ENCODE measurements at regions not wholly inside any gene's neighbourhood (a gene's known extent, or its start where the extent isn't known, plus 50 kb on each side); places are given as distances from the start of the nearest gene placed in this dataset.
"Not testable (repeated sequence)": the region's sequence is repeated elsewhere in the genome, so short reads cannot be mapped to it uniquely, and the experiment has no call there.

GRCh38 chrX:141520750-141521149, 63.8 kb downstream of the SPANXA1 start:
- not testable (repeated sequence) for H3K4me3 ChIP-seq (ENCODE audit: low read depth in 1 of 3, low read length in 3 of 3); H3K9me3 ChIP-seq (ENCODE audit: control insufficient read depth in 4 of 4, low read length in 3 of 4); H3K4me1 ChIP-seq (ENCODE audit: control insufficient read depth in 4 of 4, insufficient read depth in 4 of 4, low read length in 3 of 4); H3K9ac ChIP-seq (ENCODE audit: low read depth in 1 of 2, low read length in 2 of 2); H3K27me3 ChIP-seq (ENCODE audit: control insufficient read depth in 4 of 4, insufficient read depth in 4 of 4, low read length in 3 of 4); DNase-seq (ENCODE audit: low spot score); H3K27ac ChIP-seq (ENCODE audit: low read depth in 1 of 2, low read length in 2 of 2); H3K36me3 ChIP-seq (ENCODE audit: control insufficient read depth in 4 of 4, insufficient read depth in 3 of 4, low read depth in 1 of 4, low read length in 3 of 4)
- no CpG with 5 or more reads among the region's 7 CpGs for WGBS

- not testable (repeated sequence) for H3K27ac ChIP-seq (ENCODE audit: low read depth in 1 of 2, low read length in 2 of 2); DNase-seq (ENCODE audit: low spot score); H3K4me1 ChIP-seq (ENCODE audit: control insufficient read depth in 4 of 4, insufficient read depth in 4 of 4, low read length in 3 of 4); H3K9ac ChIP-seq (ENCODE audit: low read depth in 1 of 2, low read length in 2 of 2); H3K9me3 ChIP-seq (ENCODE audit: control insufficient read depth in 4 of 4, low read length in 3 of 4); H3K27me3 ChIP-seq (ENCODE audit: control insufficient read depth in 4 of 4, insufficient read depth in 4 of 4, low read length in 3 of 4); H3K4me3 ChIP-seq (ENCODE audit: low read depth in 1 of 3, low read length in 3 of 3); H3K36me3 ChIP-seq (ENCODE audit: control insufficient read depth in 4 of 4, insufficient read depth in 3 of 4, low read depth in 1 of 4, low read length in 3 of 4)
- WGBS, result no CpG with 5 or more reads among the region's 6 CpGs
Measured at GRCh38 chrX:141475788-141476187, 108.8 kb downstream of the SPANXA1 start.

- Histone ChIP-seq H3K27me3 (ENCODE audit: control insufficient read depth in 4 of 4, insufficient read depth in 4 of 4, low read length in 3 of 4) (no peaks in the 10 kb centered on the region), H3K9me3 (ENCODE audit: control insufficient read depth in 4 of 4, low read length in 3 of 4) (peaks cover 0 to 4% (median 0%) of the 10 kb centered on the region in 4 donors), H3K9ac (ENCODE audit: low read depth in 1 of 2, low read length in 2 of 2) (no peak overlapping the region), H3K4me1 (ENCODE audit: control insufficient read depth in 4 of 4, insufficient read depth in 4 of 4, low read length in 3 of 4) (no peaks in the 10 kb centered on the region), H3K27ac (ENCODE audit: low read depth in 1 of 2, low read length in 2 of 2) (no peak overlapping the region), H3K36me3 (ENCODE audit: control insufficient read depth in 4 of 4, insufficient read depth in 3 of 4, low read depth in 1 of 4, low read length in 3 of 4) (no peaks in the 10 kb centered on the region), H3K4me3 (ENCODE audit: low read depth in 1 of 3, low read length in 3 of 3) (no peak overlapping the region)
- WGBS, result 62% methylated on average over 4 of the region's 4 CpGs
- TF ChIP-seq ATF3 (IDR thresholded peaks at IDR 0.05), result no peak
- no peak for TF ChIP-seq FOXA2 (IDR thresholded peaks at IDR 0.05)
- no peak for TF ChIP-seq CTCF (IDR thresholded peaks at IDR 0.05; ENCODE audit: low read depth, low read length, missing input control)
- no peak for TF ChIP-seq YY1 (IDR thresholded peaks at IDR 0.05)
- no peak for DNase-seq (ENCODE audit: low spot score)
Measured at GRCh38 chrX:141469469-141469868, 115.1 kb downstream of the SPANXA1 start.

GRCh38 chrX:141468940-141469339, 115.6 kb downstream of the SPANXA1 start:
- 35% methylated on average over 1 of the region's 1 CpG for WGBS
- Histone ChIP-seq H3K9ac (ENCODE audit: low read depth in 1 of 2, low read length in 2 of 2) (no peak overlapping the region), H3K27me3 (ENCODE audit: control insufficient read depth in 4 of 4, insufficient read depth in 4 of 4, low read length in 3 of 4) (no peaks in the 10 kb centered on the region), H3K4me3 (ENCODE audit: low read depth in 1 of 3, low read length in 3 of 3) (no peak overlapping the region), H3K4me1 (ENCODE audit: control insufficient read depth in 4 of 4, insufficient read depth in 4 of 4, low read length in 3 of 4) (no peaks in the 10 kb centered on the region), H3K36me3 (ENCODE audit: control insufficient read depth in 4 of 4, insufficient read depth in 3 of 4, low read depth in 1 of 4, low read length in 3 of 4) (no peaks in the 10 kb centered on the region), H3K9me3 (ENCODE audit: control insufficient read depth in 4 of 4, low read length in 3 of 4) (peaks cover 0 to 4% (median 0%) of the 10 kb centered on the region in 4 donors), H3K27ac (ENCODE audit: low read depth in 1 of 2, low read length in 2 of 2) (no peak overlapping the region)
- no peak for DNase-seq (ENCODE audit: low spot score)
- TF ChIP-seq JUND (IDR thresholded peaks at IDR 0.05) (no peak), TAF1 (conservative IDR thresholded peaks at IDR 0.05) (no peak), EGR1 (IDR thresholded peaks at IDR 0.05; ENCODE audit: low read depth in 2 of 2) (no peak), FOXA2 (IDR thresholded peaks at IDR 0.05) (no peak), SP1 (IDR thresholded peaks at IDR 0.05) (no peak), MAX (IDR thresholded peaks at IDR 0.05) (no peak), YY1 (IDR thresholded peaks at IDR 0.05) (no peak), HNF4G (IDR thresholded peaks at IDR 0.05) (no peak), RXRA (IDR thresholded peaks at IDR 0.05) (no peak)

Data from liver (tissue), 8 donors.